ENCODE measurements at regions not wholly inside any gene's neighbourhood (a gene's known extent, or its start where the extent isn't known, plus 50 kb on each side); places are given as distances from the start of the nearest gene placed in this dataset.

- intact Hi-C loops (cut with DNase I; ENCODE audit: low total_unique reads): no loop called here
These were observed 104.6 kb downstream of the LSM3 start for GRCh38 chr3:14283092-14283812.

GRCh38 chr3:14283813-14284438 is 105.3 kb downstream of the LSM3 start:
- no peak for DNase-seq (ENCODE audit: low spot score in 2 of 2)
- H3K4me3 ChIP-seq: no peak overlapping the region
- no peaks in the 10 kb centered on the region for H3K36me3 ChIP-seq
- H3K27ac ChIP-seq: no peak overlapping the region
- peaks cover 0 to 2% of the 10 kb centered on the region in 2 donors for H3K27me3 ChIP-seq
- TF ChIP-seq CTCF (IDR thresholded peaks at IDR 0.05) (no peak), POLR2A (IDR thresholded peaks at IDR 0.05) (no peak), POLR2AphosphoS5 (IDR thresholded peaks at IDR 0.05) (no peak)
- no peaks in the 10 kb centered on the region for H3K4me1 ChIP-seq
- intact Hi-C loops (cut with DNase I; ENCODE audit: low total_unique reads): no loop called here
- no peaks in the 10 kb centered on the region for H3K9me3 ChIP-seq

More at GRCh38 chr3:14283092-14283812, 104.6 kb downstream of the LSM3 start:
- no peak for DNase-seq (ENCODE audit: low spot score in 2 of 2)
- H3K9me3 ChIP-seq: no peaks in the 10 kb centered on the region
- no peak overlapping the region for H3K27ac ChIP-seq
- no peaks in the 10 kb centered on the region for H3K36me3 ChIP-seq
- no peaks in the 10 kb centered on the region for H3K4me1 ChIP-seq
- TF ChIP-seq POLR2AphosphoS5 (IDR thresholded peaks at IDR 0.05): no peak
- TF ChIP-seq POLR2A (IDR thresholded peaks at IDR 0.05): no peak
- TF ChIP-seq CTCF (IDR thresholded peaks at IDR 0.05): no peak
- H3K4me3 ChIP-seq: no peak overlapping the region
- H3K27me3 ChIP-seq: peaks cover 0 to 8% of the 10 kb centered on the region in 2 donors

- no peaks in the 10 kb centered on the region for H3K4me1 ChIP-seq
- no peaks in the 10 kb centered on the region for H3K9me3 ChIP-seq
- no peak overlapping the region for H3K4me3 ChIP-seq
These were observed 106.3 kb downstream of the LSM3 start for GRCh38 chr3:14284694-14285547.

GRCh38 chr3:14285548-14285925 is 106.9 kb downstream of the LSM3 start:
- Histone ChIP-seq H3K4me3 (no peak overlapping the region), H3K27me3 (no peaks in the 10 kb centered on the region), H3K4me1 (no peaks in the 10 kb centered on the region), H3K36me3 (no peaks in the 10 kb centered on the region), H3K9me3 (no peaks in the 10 kb centered on the region), H3K27ac (no peak overlapping the region)
- TF ChIP-seq POLR2A (IDR thresholded peaks at IDR 0.05) (no peak), CTCF (IDR thresholded peaks at IDR 0.05) (no peak), POLR2AphosphoS5 (IDR thresholded peaks at IDR 0.05) (no peak)
- no peak for DNase-seq (ENCODE audit: low spot score in 2 of 2)
- intact Hi-C loops (cut with DNase I; ENCODE audit: low total_unique reads): no loop called here

More at GRCh38 chr3:14284694-14285547, 106.3 kb downstream of the LSM3 start:
- TF ChIP-seq POLR2AphosphoS5 (IDR thresholded peaks at IDR 0.05): no peak
- no peak for TF ChIP-seq CTCF (IDR thresholded peaks at IDR 0.05)
- TF ChIP-seq POLR2A (IDR thresholded peaks at IDR 0.05): no peak
- Histone ChIP-seq H3K27ac (no peak overlapping the region), H3K36me3 (no peaks in the 10 kb centered on the region), H3K27me3 (no peaks in the 10 kb centered on the region)
- no peak for DNase-seq (ENCODE audit: low spot score in 2 of 2)
- intact Hi-C loops (cut with DNase I; ENCODE audit: low total_unique reads): no loop called here

Data from breast epithelium (tissue), 4 donors.